ENCODE measurements at regions not wholly inside any gene's neighbourhood (a gene's known extent, or its start where the extent isn't known, plus 50 kb on each side); places are given as distances from the start of the nearest gene placed in this dataset.

DNA sequence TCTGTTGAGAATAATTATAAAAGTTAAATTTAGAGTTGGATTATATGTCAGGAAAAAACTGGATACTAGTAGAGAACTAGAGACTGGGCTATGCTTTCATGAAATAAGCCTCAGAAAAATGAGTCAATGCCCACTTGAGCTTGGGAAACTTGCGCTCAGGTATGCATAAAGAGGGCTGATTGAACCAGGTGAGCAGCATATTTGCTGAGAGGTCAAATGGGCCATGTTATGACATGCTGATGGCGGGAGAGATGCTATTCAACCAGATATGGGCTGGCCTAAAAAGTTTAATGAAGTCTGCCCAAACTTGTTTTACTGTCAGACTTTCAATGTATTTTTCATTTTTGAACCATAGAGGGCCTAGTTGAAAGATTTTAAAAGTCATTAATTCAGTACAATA, 837.6 kb upstream of the GHITM start:
- 86% methylated on average over 2 of the region's 2 CpGs; no CpG with 5 or more reads in 1 of the 2 experiments for WGBS, 2 experiments (ENCODE audit: extremely low coverage in 1 of 2, insufficient coverage in 1 of 2, insufficient read length in 1 of 2, insufficient replicate concordance in 2 of 2, low coverage in 1 of 2, low lambda C conversion rate in 2 of 2, missing lambda C conversion rate in 1 of 2)
- Histone ChIP-seq H3K27ac (ENCODE audit: low read depth, low read length) (no peak overlapping the region), H2AK5ac (ENCODE audit: low read depth, low read length) (no peak overlapping the region), H3K18ac (ENCODE audit: extremely low read depth, low read length) (no peak overlapping the region), H3K9ac (replicated peaks in 1 of 4; ENCODE audit: extremely low read depth in 1 of 4, low read depth in 3 of 4, low read length in 3 of 4) (no peak overlapping the region), H2BK120ac (replicated peaks; ENCODE audit: low read depth, low read length) (no peak overlapping the region), H4K91ac (replicated peaks; ENCODE audit: insufficient read length, low read length) (no peak overlapping the region), H3K4me2 (ENCODE audit: insufficient read depth in 1 of 2, low read depth in 2 of 2, low read length in 2 of 2) (no peak overlapping the region), H3K4me3 (ENCODE audit: extremely low read depth in 1 of 4, insufficient read depth in 2 of 4, low read depth in 3 of 4, low read length in 4 of 4) (no peak overlapping the region), H3K79me2 (ENCODE audit: control insufficient read depth in 1 of 2, insufficient read depth in 2 of 2, low read length in 2 of 2) (no peaks in the 10 kb centered on the region), H4K5ac (ENCODE audit: insufficient read length, low read depth, low read length) (no peak overlapping the region), H3K23me2 (ENCODE audit: low read depth, low read length) (no peaks in the 10 kb centered on the region), H3K23ac (ENCODE audit: insufficient read length) (no peak overlapping the region), H2BK5ac (ENCODE audit: low read depth, low read length) (no peak overlapping the region), H3K4me1 (replicated peaks in 1 of 4; ENCODE audit: control insufficient read depth in 3 of 4, insufficient read depth in 4 of 4, low read length in 3 of 4) (no peaks in the 10 kb centered on the region), H4K20me1 (replicated peaks in 1 of 2; ENCODE audit: control insufficient read depth in 1 of 2, insufficient read depth in 2 of 2, low read length in 2 of 2) (no peaks in the 10 kb centered on the region), H3K14ac (ENCODE audit: insufficient read length) (no peak overlapping the region), H2BK12ac (ENCODE audit: low read depth, low read length) (no peak overlapping the region), H2BK20ac (ENCODE audit: low read length) (no peak overlapping the region), H2AFZ (ENCODE audit: low read length) (no peak overlapping the region), H3K79me1 (ENCODE audit: low read depth, low read length) (no peaks in the 10 kb centered on the region), H2BK15ac (ENCODE audit: low read length) (no peak overlapping the region), H3K56ac (replicated peaks; ENCODE audit: insufficient read length, low read depth, low read length) (no peak overlapping the region), H4K8ac (ENCODE audit: extremely low read depth, insufficient read depth, low read length) (no peak overlapping the region), H3K9me3 (ENCODE audit: insufficient read depth in 2 of 2, low read depth in 1 of 2, low read length in 1 of 2) (no peaks in the 10 kb centered on the region), H3K4ac (replicated peaks; ENCODE audit: insufficient read length, low read depth, low read length) (no peak overlapping the region), H3K27me3 (replicated peaks in 1 of 4; ENCODE audit: control insufficient read depth in 3 of 4, extremely low read depth in 1 of 4, insufficient read depth in 3 of 4, low read length in 3 of 4) (no peaks in the 10 kb centered on the region), H3K36me3 (ENCODE audit: control insufficient read depth in 2 of 4, insufficient read depth in 4 of 4, low read length in 3 of 4) (no peaks in the 10 kb centered on the region)
- ChIA-PET POLR2A (ENCODE audit: partially characterized antibody) (no interaction called here), CTCF (ENCODE audit: partially characterized antibody) (interaction anchor here (1.0 kb wide), 1 partner anchor 570 kb away, joined by 3 read pairs; no protein-coding TSS in a partner anchor)
- FAIRE-seq: no peak
- TF ChIP-seq, protein P1, sequence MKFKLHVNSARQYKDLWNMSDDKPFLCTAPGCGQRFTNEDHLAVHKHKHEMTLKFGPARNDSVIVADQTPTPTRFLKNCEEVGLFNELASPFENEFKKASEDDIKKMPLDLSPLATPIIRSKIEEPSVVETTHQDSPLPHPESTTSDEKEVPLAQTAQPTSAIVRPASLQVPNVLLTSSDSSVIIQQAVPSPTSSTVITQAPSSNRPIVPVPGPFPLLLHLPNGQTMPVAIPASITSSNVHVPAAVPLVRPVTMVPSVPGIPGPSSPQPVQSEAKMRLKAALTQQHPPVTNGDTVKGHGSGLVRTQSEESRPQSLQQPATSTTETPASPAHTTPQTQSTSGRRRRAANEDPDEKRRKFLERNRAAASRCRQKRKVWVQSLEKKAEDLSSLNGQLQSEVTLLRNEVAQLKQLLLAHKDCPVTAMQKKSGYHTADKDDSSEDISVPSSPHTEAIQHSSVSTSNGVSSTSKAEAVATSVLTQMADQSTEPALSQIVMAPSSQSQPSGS (IDR thresholded peaks at IDR 0.05; ENCODE audit: low read length): no peak
- TF ChIP-seq SP2 (IDR thresholded peaks at IDR 0.05; ENCODE audit: low read length) (no peak), GABPA (IDR thresholded peaks at IDR 0.05; ENCODE audit: borderline replicate concordance, insufficient read depth, low read length) (no peak)
- no peak for DNase-seq (ENCODE audit: low read depth in 1 of 2, low spot score in 2 of 2)
